GM13977 (cell line): ENCODE measurements at regions not wholly inside any gene's neighbourhood (a gene's known extent, or its start where the extent isn't known, plus 50 kb on each side); places are given as distances from the start of the nearest gene placed in this dataset.

Experiments used
- DNase-seq: peaks from one replicate; pipeline ENCODE4 v3.0.0; 2012; ENCODE audit warnings: low spot score
- in situ Hi-C: fragments of 300-500 bp; cut with MboI; formaldehyde crosslinking; loops from one replicate; pipeline ENCODE4 v1.12.0; 2022; ENCODE audit warnings: low sequenced_read_pairs, low pct_unique_long_range_greater_than_20kb, mixed read lengths, inconsistent platforms; ENCODE audit not compliant: unreplicated experiment
- TF ChIP-seq, protein P1 (sequence below): IDR thresholded peaks from 2 replicates; pipeline ENCODE4 v1.5.1; 2012; ENCODE audit warnings: mild to moderate bottlenecking, control low read depth; ENCODE audit not compliant: insufficient read depth; ENCODE audit errors: extremely low read depth, missing control alignments

DNA sequence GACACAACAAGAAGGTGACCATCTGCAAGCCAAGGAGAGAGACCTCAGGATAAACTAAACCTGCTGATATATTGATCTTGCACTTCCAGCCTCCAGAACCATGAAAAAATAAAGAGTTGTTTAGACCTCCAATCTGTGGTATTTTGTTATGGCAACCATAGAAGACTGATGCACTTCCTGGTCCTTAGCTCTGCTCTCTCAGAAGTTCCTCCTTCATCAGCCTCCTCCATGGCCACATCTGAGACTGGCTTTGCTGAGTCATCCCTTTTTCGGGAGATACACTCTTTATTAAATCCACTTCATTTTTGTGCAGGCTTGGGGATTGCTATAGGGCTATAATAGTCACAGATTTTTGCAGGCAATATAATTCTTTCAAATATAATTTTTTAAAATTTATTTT, 89.6 kb upstream of the ATF7IP start:
- no peak for DNase-seq
- in situ Hi-C loops, result no loop called here
- TF ChIP-seq, protein P1, sequence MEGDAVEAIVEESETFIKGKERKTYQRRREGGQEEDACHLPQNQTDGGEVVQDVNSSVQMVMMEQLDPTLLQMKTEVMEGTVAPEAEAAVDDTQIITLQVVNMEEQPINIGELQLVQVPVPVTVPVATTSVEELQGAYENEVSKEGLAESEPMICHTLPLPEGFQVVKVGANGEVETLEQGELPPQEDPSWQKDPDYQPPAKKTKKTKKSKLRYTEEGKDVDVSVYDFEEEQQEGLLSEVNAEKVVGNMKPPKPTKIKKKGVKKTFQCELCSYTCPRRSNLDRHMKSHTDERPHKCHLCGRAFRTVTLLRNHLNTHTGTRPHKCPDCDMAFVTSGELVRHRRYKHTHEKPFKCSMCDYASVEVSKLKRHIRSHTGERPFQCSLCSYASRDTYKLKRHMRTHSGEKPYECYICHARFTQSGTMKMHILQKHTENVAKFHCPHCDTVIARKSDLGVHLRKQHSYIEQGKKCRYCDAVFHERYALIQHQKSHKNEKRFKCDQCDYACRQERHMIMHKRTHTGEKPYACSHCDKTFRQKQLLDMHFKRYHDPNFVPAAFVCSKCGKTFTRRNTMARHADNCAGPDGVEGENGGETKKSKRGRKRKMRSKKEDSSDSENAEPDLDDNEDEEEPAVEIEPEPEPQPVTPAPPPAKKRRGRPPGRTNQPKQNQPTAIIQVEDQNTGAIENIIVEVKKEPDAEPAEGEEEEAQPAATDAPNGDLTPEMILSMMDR, result no peak

DNA sequence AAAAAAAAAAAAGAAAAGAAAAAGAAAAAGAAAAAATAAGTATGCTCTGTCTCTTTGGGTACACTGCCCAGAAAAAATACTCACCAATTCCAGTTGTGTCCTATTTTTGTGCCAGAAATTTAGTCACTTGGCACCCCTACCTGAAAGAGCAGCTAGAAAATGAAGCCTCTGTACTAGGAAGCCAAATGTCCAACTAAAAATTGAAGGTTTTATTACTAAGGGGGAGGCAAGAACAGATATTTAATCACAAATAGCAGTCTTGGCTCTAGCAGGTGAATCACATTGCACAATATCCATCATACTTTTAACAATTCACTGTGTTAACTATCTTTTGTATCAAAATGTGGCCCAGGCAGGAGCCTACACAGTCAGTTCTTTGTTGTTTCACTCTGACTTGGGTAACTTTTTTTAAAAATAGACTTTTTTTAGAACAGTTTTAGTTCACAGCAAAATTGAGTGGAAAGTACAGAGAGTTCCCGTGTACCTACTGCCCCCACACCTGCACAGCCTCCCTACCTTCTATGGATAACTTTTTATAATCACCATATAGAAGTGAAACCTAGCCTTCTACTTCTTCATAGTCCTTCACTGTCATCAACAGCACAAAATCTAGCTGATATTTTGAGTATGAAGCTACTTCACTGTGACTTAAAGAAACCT, 87.1 kb upstream of the ATF7IP start:
- TF ChIP-seq, protein P1, result no peak

DNA sequence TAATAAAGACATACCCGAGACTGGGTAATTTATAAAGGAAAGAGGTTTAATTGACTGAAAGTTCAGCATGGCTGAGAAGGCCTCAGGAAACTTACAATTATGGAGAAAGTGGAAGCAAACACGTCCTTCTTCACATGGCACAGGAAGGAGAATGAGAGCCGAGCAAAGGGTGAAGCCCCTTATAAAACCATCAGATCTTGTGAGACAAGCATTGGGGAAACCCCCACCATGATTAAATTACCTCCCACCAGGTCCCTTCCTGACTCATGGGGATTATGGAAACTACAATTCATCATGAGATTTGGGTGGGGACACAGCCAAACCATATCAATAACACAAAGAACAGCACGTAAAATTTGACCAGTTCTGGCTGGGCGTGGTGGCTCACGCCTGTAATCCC, 85.6 kb upstream of the ATF7IP start:
- no peak for DNase-seq
- TF ChIP-seq, protein P1, result no peak
- in situ Hi-C loops, result no loop called here

More for the DNA sequence above, 87.1 kb upstream of the ATF7IP start:
- no peak for DNase-seq
- in situ Hi-C loops, result no loop called here

- no peak for DNase-seq
- TF ChIP-seq, protein P1, result no peak
- in situ Hi-C loops, result no loop called here
These were observed 84.6 kb upstream of the ATF7IP start for GRCh38 chr12:14280921-14281320.

GRCh38 chr12:14281539-14281938, 83.9 kb upstream of the ATF7IP start:
- TF ChIP-seq, protein P1, result no peak
- in situ Hi-C loops, result no loop called here
- no peak for DNase-seq

DNA sequence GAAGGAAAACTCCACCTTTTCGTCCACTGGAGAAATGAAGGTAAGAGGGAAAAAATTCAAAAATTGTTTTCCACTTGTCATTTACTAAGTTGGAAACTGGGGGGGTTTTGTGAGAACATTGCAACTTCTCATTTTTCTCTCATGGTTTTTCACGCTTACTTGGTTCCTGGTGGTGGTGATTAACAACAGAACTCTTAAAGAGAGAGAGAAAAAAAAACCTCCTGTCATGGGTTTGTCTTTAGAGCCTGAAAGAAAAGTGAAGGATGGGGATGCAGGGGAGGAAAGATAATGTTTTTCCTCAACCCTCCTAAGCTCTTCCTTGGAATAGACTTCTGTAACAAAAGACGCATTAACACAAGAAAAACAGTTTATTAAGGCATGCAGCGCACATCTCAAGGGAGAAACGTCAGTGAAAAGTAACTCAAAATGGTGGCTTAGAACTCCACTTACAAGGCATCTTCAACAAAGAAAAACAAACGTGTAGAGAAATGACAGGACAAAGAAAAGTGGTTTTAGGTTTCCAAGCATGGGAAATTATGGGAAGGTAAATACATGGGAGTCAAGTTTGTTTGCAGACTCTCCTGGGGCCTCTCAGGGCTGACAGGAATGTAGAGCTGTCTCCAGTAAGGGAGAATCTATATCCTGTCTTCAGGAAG, 81.9 kb upstream of the ATF7IP start:
- TF ChIP-seq, protein P1, result no peak
- in situ Hi-C loops, result no loop called here
- peak; percentile 39 for DNase-seq
